Peyer's patch (tissue), 4 donors: ENCODE measurements at regions not wholly inside any gene's neighbourhood (a gene's known extent, or its start where the extent isn't known, plus 50 kb on each side); places are given as distances from the start of the nearest gene placed in this dataset.
A peak's percentile ranks its signal among the peaks of the same experiment; 100 is the strongest.

Experiments used
- DNase-seq, 3 donors: peaks; one replicate each; pipeline ENCODE4 v3.0.0-alpha.2; 2017 to 2019
- H3K27ac ChIP-seq, 4 donors: fragments of 200-600 bp; sonication (generic); one replicate each; pipeline ENCODE4 v1.5.1; 2016 to 2019
- H3K27me3 ChIP-seq, 2 donors: fragments of 200-600 bp; sonication (generic); one replicate each; pipeline ENCODE4 v1.5.1; 2019
- H3K36me3 ChIP-seq, 3 donors: fragments of 200-600 bp; sonication (generic); one replicate each; pipeline ENCODE4 v1.5.1; 2016 to 2019
- H3K4me1 ChIP-seq, 4 donors: fragments of 200-600 bp; sonication (generic); one replicate each; pipeline ENCODE4 v1.5.1; 2016 to 2019
- H3K4me3 ChIP-seq, 4 donors: fragments of 200-600 bp; sonication (generic); 1 replicate in 3 of 4; 2 replicates in 1 of 4; pipeline ENCODE4 v1.5.1; 2016 to 2019; ENCODE audit warnings: mild to moderate bottlenecking in 1 of 4
- H3K9me3 ChIP-seq, 4 donors: fragments of 200-600 bp; sonication (generic); one replicate each; pipeline ENCODE4 v1.5.1; 2016 to 2019; ENCODE audit warnings: mild to moderate bottlenecking in 1 of 4
- POLR2A ChIP-seq, 2 donors: fragments of 450-650 bp; IDR thresholded peaks; one replicate each; pipeline ENCODE4 v1.5.1; 2017; ENCODE audit warnings: antibody characterized with exemption in 2 of 2, mild to moderate bottlenecking in 2 of 2, moderate library complexity in 2 of 2
- TF ChIP-seq, protein P1 (sequence below), 6 experiments: fragments of 450-650 bp in 4 of 6; fragments of 200-600 bp in 2 of 6; sonication (generic) in 1 of 6; IDR thresholded peaks; one replicate each; pipeline ENCODE4 v1.5.1; 2017 to 2019; ENCODE audit warnings: antibody characterized with exemption in 6 of 6, mild to moderate bottlenecking in 3 of 6, moderate library complexity in 1 of 6

DNA sequence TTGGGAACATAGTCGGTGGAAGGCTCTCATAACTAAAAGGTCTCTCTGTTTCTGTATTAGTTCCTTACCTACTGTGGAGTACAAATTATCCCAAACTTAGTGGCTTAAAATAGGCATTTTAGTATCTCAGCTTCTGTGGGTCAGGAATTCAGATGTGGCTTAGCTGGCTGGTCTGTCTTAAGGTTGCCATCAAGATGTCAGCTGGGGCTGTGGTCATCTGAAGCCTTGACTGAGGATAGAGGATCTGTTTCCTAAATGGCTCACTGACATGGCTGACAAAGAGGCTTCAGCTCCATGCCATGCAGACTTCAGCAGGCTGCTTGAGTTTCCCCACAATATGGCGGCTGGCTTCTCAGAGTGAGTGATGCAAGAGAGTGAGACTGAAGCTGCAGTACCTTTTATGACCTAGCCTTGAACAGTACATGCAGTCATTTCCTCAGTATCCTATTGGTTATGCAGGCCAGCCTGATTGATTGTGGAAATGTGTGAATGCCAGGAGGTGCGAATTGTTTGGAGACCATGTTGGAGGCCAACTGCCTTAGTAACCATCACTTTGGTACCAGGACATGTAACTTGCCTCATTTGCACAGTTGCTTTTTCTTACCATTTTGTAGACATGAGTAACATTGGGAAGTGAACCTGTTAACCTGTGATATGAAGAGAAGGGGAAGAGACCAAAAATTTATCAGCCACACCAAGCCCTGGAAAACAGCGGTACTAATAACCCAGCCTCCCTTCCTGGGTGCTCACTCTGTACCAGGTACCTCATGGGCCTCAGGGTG is 152.8 kb upstream of the IER5L start:
- TF ChIP-seq POLR2A (IDR thresholded peaks at IDR 0.05), result no peak
- TF ChIP-seq, protein P1, sequence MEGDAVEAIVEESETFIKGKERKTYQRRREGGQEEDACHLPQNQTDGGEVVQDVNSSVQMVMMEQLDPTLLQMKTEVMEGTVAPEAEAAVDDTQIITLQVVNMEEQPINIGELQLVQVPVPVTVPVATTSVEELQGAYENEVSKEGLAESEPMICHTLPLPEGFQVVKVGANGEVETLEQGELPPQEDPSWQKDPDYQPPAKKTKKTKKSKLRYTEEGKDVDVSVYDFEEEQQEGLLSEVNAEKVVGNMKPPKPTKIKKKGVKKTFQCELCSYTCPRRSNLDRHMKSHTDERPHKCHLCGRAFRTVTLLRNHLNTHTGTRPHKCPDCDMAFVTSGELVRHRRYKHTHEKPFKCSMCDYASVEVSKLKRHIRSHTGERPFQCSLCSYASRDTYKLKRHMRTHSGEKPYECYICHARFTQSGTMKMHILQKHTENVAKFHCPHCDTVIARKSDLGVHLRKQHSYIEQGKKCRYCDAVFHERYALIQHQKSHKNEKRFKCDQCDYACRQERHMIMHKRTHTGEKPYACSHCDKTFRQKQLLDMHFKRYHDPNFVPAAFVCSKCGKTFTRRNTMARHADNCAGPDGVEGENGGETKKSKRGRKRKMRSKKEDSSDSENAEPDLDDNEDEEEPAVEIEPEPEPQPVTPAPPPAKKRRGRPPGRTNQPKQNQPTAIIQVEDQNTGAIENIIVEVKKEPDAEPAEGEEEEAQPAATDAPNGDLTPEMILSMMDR (IDR thresholded peaks at IDR 0.05), result no peak
- Histone ChIP-seq H3K9me3 (peaks cover 0 to 3% (median 0%) of the 10 kb centered on the region in 4 donors), H3K27me3 (no peaks in the 10 kb centered on the region), H3K27ac (no peak overlapping the region), H3K4me3 (no peak overlapping the region), H3K4me1 (peaks cover 0 to 20% (median 10%) of the 10 kb centered on the region in 4 donors), H3K36me3 (no peaks in the 10 kb centered on the region)
- DNase-seq, result no peak

DNA sequence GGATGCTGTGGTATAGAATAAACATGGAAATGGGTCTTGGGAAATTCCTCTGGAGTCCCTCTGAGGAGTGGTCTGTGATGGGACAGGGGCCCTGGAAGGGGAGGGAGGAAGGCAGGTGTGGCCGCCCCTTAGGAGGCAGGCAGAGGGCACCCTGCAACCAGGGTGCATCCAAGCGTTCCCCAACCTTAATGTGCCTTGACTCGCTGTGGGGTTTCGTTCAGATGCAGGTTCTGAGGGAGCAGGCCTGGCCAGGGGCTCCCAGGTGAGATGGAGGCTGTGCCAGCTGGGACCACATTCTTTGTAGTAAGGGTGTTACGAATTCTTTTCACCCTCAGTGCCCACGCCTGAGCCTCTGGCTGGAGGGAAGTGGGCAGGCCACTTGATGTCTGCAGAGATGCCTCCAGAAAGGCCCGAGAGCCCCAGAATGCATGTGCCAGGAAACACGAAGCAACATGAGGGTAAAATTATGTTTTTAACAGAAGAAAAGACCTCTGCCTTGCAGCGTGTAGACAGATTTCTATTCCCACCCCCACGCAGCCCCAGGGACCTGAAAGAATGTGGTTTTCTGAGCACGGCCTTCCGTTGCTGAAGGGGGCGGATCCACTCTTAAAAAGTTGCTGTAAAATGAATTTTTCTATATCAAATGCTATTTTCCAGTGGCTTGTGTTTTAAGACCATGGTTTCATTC is 150.4 kb upstream of the IER5L start:
- no peaks in the 10 kb centered on the region for H3K36me3 ChIP-seq
- H3K4me3 ChIP-seq, result no peak overlapping the region
- no peaks in the 10 kb centered on the region for H3K4me1 ChIP-seq
- DNase-seq, result no peak
- H3K27ac ChIP-seq, result peak overlapping the region in 1 of 4 donors; percentile 1
- H3K9me3 ChIP-seq, result peaks cover 0 to 3% (median 0%) of the 10 kb centered on the region in 4 donors
- TF ChIP-seq, protein P1 (IDR thresholded peaks at IDR 0.05), result no peak
- TF ChIP-seq POLR2A (IDR thresholded peaks at IDR 0.05), result no peak
- H3K27me3 ChIP-seq, result no peaks in the 10 kb centered on the region

DNA sequence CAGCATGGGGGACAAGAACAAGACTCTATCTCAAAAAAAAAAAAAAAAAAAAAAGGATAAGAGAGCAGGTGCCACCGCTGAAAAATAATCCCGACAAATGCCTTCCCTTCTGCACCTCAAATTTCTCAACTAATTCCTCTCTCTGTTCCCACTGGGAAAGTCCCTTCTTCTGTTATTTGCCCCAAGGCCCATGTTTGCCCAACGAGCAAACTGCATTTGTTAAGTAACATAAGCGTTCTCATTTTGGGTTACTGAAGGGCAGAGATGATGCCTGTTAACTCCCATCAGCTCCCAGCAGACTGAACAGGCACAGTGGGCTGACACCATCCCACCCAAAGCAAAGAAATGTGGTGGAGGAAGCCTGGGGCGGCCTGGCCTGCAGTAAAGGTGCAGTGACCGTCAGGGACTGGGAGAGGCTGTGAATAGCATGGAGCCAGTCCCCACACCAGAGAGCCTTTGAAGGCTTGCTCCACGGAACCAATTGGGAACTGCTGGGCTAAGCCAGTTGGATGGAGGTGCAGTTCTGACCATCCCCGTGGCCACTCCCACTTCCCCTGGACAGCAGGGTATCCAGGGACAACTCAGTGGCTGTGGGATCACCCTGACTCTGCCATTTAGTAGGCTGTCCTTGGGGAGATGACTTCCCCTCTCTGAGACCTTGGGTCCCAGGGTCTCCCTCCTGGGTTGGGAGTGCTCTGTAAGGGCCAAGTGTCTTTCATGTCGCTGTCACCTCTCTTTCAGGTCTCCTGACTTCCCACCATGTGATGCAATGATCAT is 149.7 kb upstream of the IER5L start:
- Histone ChIP-seq H3K9me3 (peaks cover 0 to 3% (median 0%) of the 10 kb centered on the region in 4 donors), H3K36me3 (no peaks in the 10 kb centered on the region), H3K27ac (peak overlapping the region in 1 of 4 donors; percentile 1), H3K4me3 (no peak overlapping the region), H3K4me1 (no peaks in the 10 kb centered on the region), H3K27me3 (no peaks in the 10 kb centered on the region)
- no peak for DNase-seq
- TF ChIP-seq POLR2A (IDR thresholded peaks at IDR 0.05), result no peak
- TF ChIP-seq, protein P1 (IDR thresholded peaks at IDR 0.05), result no peak

DNA sequence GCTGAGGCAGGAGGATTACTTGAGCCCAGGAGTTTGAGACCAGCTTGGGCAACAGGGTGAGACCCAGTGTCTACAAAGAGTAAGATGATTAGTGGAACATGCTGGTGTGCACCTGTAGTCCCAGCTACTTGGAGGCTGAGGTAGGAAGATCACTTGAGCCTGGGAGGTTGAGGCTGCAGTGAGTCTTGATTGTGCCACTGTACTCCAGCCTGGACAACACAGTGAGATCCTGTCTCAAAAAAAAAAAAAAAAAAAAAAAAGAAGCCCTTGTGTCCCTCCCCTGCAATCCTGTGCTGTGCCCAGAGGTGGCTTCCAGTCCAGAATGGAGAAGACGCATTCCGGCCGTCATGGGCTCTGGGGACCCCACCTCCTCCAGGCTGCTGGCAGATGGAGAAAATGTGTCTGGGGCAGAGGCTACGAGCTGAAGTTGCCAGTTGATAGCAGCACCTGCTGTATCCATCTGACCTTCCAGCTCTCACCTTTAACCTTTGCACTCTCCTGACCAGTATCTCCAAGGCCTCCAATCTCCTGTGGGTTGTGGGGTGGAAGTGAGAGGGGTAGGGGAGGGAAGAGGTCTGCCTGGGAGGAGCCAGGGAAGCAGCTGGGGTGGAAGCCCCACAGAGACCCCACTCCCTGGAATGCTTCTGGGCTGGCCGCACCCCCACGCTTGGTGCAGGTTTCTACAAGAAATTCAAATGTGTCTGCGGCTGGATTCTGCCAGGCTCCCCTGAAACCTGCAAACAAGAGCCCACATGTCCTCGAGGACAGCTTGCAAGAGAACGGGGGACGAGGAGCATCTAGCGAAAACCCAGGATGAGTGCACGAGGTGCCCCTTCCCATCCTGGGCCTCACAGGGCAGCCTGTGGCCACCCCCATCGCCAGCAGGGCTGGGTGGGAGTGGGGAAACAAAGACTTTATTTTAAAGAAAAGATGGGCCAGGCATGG is 148.3 kb upstream of the IER5L start:
- DNase-seq, result peak in 1 of 3 donors; percentile 25
- Histone ChIP-seq H3K36me3 (no peaks in the 10 kb centered on the region), H3K4me3 (no peak overlapping the region), H3K4me1 (peaks cover 0 to 7% (median under 1%) of the 10 kb centered on the region in 4 donors), H3K27ac (no peak overlapping the region), H3K27me3 (no peaks in the 10 kb centered on the region), H3K9me3 (peaks cover 0 to 3% (median 0%) of the 10 kb centered on the region in 4 donors)
- TF ChIP-seq POLR2A (IDR thresholded peaks at IDR 0.05), result no peak
- TF ChIP-seq, protein P1 (IDR thresholded peaks at IDR 0.05), result no peak
